GM12875 (cell line): ENCODE measurements at regions not wholly inside any gene's neighbourhood (a gene's known extent, or its start where the extent isn't known, plus 50 kb on each side); places are given as distances from the start of the nearest gene placed in this dataset.

Source experiments
- H3K4me3 ChIP-seq: one replicate; pipeline ENCODE4 v1.5.1; 2011; ENCODE audit warnings: low read depth, low read length, control low read depth
- CTCF ChIP-seq: IDR thresholded peaks from 2 replicates; pipeline ENCODE4 v1.5.1; 2011; ENCODE audit warnings: low read depth, mild to moderate bottlenecking, control low read depth, inconsistent platforms, low read length, moderate library complexity, borderline replicate concordance; ENCODE audit not compliant: insufficient read depth

DNA sequence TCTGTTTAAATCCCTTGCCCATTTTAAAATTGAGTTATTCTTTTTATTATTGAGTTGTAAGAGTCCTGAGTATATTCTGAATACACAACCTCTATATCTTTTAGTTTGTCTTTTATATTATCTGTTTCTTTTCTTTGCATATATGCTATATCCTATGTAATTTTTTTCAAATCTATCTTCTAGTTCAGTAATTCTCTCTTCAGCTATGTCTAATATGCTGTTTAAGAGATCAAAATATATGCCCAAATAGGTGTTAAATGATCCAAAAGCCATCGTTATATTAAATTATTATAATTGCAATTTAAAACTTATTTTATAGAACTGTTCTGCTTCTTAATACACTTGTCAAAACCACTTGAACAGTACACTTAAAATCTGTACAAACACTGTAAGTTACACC, 107.4 kb upstream of the TSPAN5 start:
- no peak overlapping the region for H3K4me3 ChIP-seq
- no peak for TF ChIP-seq CTCF

DNA sequence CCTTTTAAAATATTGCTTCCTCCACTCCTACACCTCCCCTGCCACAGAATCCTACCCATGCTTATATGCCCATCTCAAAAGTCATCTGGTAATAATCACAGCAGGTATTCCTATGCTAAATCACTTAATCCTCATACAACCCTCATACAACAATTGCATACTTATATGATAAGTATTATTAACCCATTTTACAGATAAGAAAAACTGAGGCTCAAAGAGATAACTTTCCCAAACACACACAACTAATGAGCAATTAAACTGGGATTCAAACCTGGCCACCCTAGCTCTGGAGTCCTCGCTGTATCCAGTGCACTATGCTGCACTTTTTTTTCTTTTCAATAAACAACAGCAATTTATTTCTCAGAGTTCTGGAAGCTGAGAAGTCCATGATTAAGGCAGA, 99.8 kb upstream of the TSPAN5 start:
- H3K4me3 ChIP-seq: no peak overlapping the region
- TF ChIP-seq CTCF: no peak

DNA sequence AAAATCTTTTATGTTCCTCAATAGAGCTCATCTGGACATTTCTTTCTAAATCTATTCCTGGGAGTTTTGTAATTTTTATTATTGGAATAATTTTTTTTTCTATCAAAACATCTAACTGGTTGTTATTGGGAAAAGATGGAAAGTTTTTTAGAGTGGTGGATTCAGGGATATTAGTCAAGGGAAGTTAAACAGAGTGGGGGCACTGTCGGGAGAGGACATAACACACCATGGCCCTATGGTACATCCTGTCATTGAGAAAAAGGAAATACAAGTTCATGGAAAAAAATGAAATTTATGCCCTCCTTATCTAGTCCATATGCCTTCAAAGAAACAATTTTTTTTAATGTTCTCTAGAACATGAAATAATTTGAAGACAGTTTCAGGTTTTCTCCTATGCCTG, 96.3 kb upstream of the TSPAN5 start:
- no peak overlapping the region for H3K4me3 ChIP-seq
- TF ChIP-seq CTCF: no peak

GRCh38 chr4:98749206-98749605, 90.8 kb upstream of the TSPAN5 start:
- no peak for TF ChIP-seq CTCF

GRCh38 chr4:98748609-98749008, 90.2 kb upstream of the TSPAN5 start:
- H3K4me3 ChIP-seq: no peak overlapping the region
- TF ChIP-seq CTCF: no peak

More at GRCh38 chr4:98749206-98749605, 90.8 kb upstream of the TSPAN5 start:
- no peak overlapping the region for H3K4me3 ChIP-seq

- TF ChIP-seq CTCF: no peak
- H3K4me3 ChIP-seq: no peak overlapping the region
Observed at GRCh38 chr4:98747393-98748091, 89.1 kb upstream of the TSPAN5 start.

- no peak overlapping the region for H3K4me3 ChIP-seq
- no peak for TF ChIP-seq CTCF
Observed at GRCh38 chr4:98746936-98747335, 88.5 kb upstream of the TSPAN5 start.
